ENCODE measurements at regions not wholly inside any gene's neighbourhood (a gene's known extent, or its start where the extent isn't known, plus 50 kb on each side); places are given as distances from the start of the nearest gene placed in this dataset.
A peak's percentile ranks its signal among the peaks of the same experiment; 100 is the strongest.

GRCh38 chr7:145265180-145265579, 429.3 kb upstream of the TPK1 start:
- Mint-ChIP-seq H3K9me3 (peaks cover 16% of the 10 kb centered on the region), H3K4me1 (ENCODE audit: low read depth in 2 of 2) (no peaks in the 10 kb centered on the region), H3K4me3 (no peak overlapping the region), H3K27ac (no peak overlapping the region), H3K27me3 (no peaks in the 10 kb centered on the region), H3K36me3 (no peaks in the 10 kb centered on the region)
- ATAC-seq: no peak
- no peak for DNase-seq (ENCODE audit: low spot score)

- Mint-ChIP-seq H3K4me1 (ENCODE audit: low read depth in 2 of 2) (no peaks in the 10 kb centered on the region), H3K27ac (no peak overlapping the region), H3K36me3 (no peaks in the 10 kb centered on the region), H3K9me3 (peaks cover 18% of the 10 kb centered on the region), H3K27me3 (no peaks in the 10 kb centered on the region), H3K4me3 (no peak overlapping the region)
- DNase-seq (ENCODE audit: low spot score) (no peak), ATAC-seq (no peak)
These were observed 428.0 kb upstream of the TPK1 start for GRCh38 chr7:145263886-145264285.

GRCh38 chr7:145252031-145252430, 416.2 kb upstream of the TPK1 start:
- H3K27ac Mint-ChIP-seq: no peak overlapping the region
- H3K4me1 Mint-ChIP-seq (ENCODE audit: low read depth in 2 of 2): no peaks in the 10 kb centered on the region
- peaks cover 5% of the 10 kb centered on the region for H3K36me3 Mint-ChIP-seq
- H3K27me3 Mint-ChIP-seq: no peaks in the 10 kb centered on the region
- peaks cover 14% of the 10 kb centered on the region for H3K9me3 Mint-ChIP-seq
- no peak overlapping the region for H3K4me3 Mint-ChIP-seq
- DNase-seq (ENCODE audit: low spot score) (no peak), ATAC-seq (no peak)

- Mint-ChIP-seq H3K27ac (no peak overlapping the region), H3K27me3 (no peaks in the 10 kb centered on the region), H3K9me3 (peaks cover 13% of the 10 kb centered on the region), H3K4me1 (ENCODE audit: low read depth in 2 of 2) (no peaks in the 10 kb centered on the region), H3K36me3 (no peaks in the 10 kb centered on the region), H3K4me3 (no peak overlapping the region)
- ATAC-seq (no peak), DNase-seq (ENCODE audit: low spot score) (no peak)
These were observed 388.9 kb upstream of the TPK1 start for GRCh38 chr7:145224775-145225174.

- ATAC-seq (no peak), DNase-seq (ENCODE audit: low spot score) (no peak)
- no peak overlapping the region for H3K27ac Mint-ChIP-seq
- H3K4me1 Mint-ChIP-seq (ENCODE audit: low read depth in 2 of 2): no peaks in the 10 kb centered on the region
- H3K4me3 Mint-ChIP-seq: no peak overlapping the region
- H3K9me3 Mint-ChIP-seq: peaks cover 10% of the 10 kb centered on the region
- H3K36me3 Mint-ChIP-seq: no peaks in the 10 kb centered on the region
- H3K27me3 Mint-ChIP-seq: no peaks in the 10 kb centered on the region
These were observed 383.6 kb upstream of the TPK1 start for GRCh38 chr7:145219461-145219860.

- DNase-seq (ENCODE audit: low spot score) (no peak), ATAC-seq (no peak)
- no peak overlapping the region for H3K4me3 Mint-ChIP-seq
- H3K4me1 Mint-ChIP-seq (ENCODE audit: low read depth in 2 of 2): no peaks in the 10 kb centered on the region
- H3K27ac Mint-ChIP-seq: no peak overlapping the region
- peaks cover 10% of the 10 kb centered on the region for H3K9me3 Mint-ChIP-seq
- no peaks in the 10 kb centered on the region for H3K27me3 Mint-ChIP-seq
- no peaks in the 10 kb centered on the region for H3K36me3 Mint-ChIP-seq
These were observed 381.0 kb upstream of the TPK1 start for GRCh38 chr7:145216866-145217265.

GRCh38 chr7:145212050-145212449, 376.2 kb upstream of the TPK1 start:
- Mint-ChIP-seq H3K27me3 (no peaks in the 10 kb centered on the region), H3K4me3 (no peak overlapping the region), H3K36me3 (no peaks in the 10 kb centered on the region), H3K4me1 (ENCODE audit: low read depth in 2 of 2) (no peaks in the 10 kb centered on the region), H3K27ac (no peak overlapping the region), H3K9me3 (peaks cover 10% of the 10 kb centered on the region)
- no peak for ATAC-seq
- no peak for DNase-seq (ENCODE audit: low spot score)

GRCh38 chr7:145211211-145211610, 375.4 kb upstream of the TPK1 start:
- peaks cover 12% of the 10 kb centered on the region for H3K9me3 Mint-ChIP-seq
- DNase-seq (ENCODE audit: low spot score) (no peak), ATAC-seq (no peak)
- no peak overlapping the region for H3K27ac Mint-ChIP-seq
- H3K4me1 Mint-ChIP-seq (ENCODE audit: low read depth in 2 of 2): no peaks in the 10 kb centered on the region
- no peaks in the 10 kb centered on the region for H3K36me3 Mint-ChIP-seq
- no peaks in the 10 kb centered on the region for H3K27me3 Mint-ChIP-seq
- H3K4me3 Mint-ChIP-seq: no peak overlapping the region

GRCh38 chr7:145193951-145194350, 358.1 kb upstream of the TPK1 start:
- Mint-ChIP-seq H3K36me3 (peaks cover 4% of the 10 kb centered on the region), H3K27me3 (no peaks in the 10 kb centered on the region), H3K4me1 (ENCODE audit: low read depth in 2 of 2) (no peaks in the 10 kb centered on the region), H3K27ac (no peak overlapping the region), H3K9me3 (peaks cover 3% of the 10 kb centered on the region), H3K4me3 (no peak overlapping the region)
- DNase-seq (ENCODE audit: low spot score) (no peak), ATAC-seq (no peak)

- H3K27ac Mint-ChIP-seq: no peak overlapping the region
- no peak overlapping the region for H3K4me3 Mint-ChIP-seq
- DNase-seq (ENCODE audit: low spot score) (no peak), ATAC-seq (no peak)
- peaks cover 9% of the 10 kb centered on the region for H3K9me3 Mint-ChIP-seq
- peaks cover 3% of the 10 kb centered on the region for H3K36me3 Mint-ChIP-seq
- H3K4me1 Mint-ChIP-seq (ENCODE audit: low read depth in 2 of 2): no peaks in the 10 kb centered on the region
- no peaks in the 10 kb centered on the region for H3K27me3 Mint-ChIP-seq
These were observed 349.1 kb upstream of the TPK1 start for GRCh38 chr7:145184956-145185355.

- Mint-ChIP-seq H3K27me3 (no peaks in the 10 kb centered on the region), H3K4me1 (ENCODE audit: low read depth in 2 of 2) (no peaks in the 10 kb centered on the region), H3K36me3 (no peaks in the 10 kb centered on the region), H3K4me3 (no peak overlapping the region), H3K27ac (no peak overlapping the region), H3K9me3 (peaks cover 9% of the 10 kb centered on the region)
- ATAC-seq: no peak
- no peak for DNase-seq (ENCODE audit: low spot score)
These were observed 347.2 kb upstream of the TPK1 start for GRCh38 chr7:145183069-145183468.

- Mint-ChIP-seq H3K27ac (no peak overlapping the region), H3K9me3 (peaks cover 15% of the 10 kb centered on the region), H3K4me3 (no peak overlapping the region), H3K4me1 (ENCODE audit: low read depth in 2 of 2) (no peaks in the 10 kb centered on the region), H3K36me3 (no peaks in the 10 kb centered on the region), H3K27me3 (no peaks in the 10 kb centered on the region)
- DNase-seq (ENCODE audit: low spot score) (no peak), ATAC-seq (no peak)
These were observed 339.5 kb upstream of the TPK1 start for GRCh38 chr7:145175366-145175765.

GRCh38 chr7:145169908-145170307, 334.1 kb upstream of the TPK1 start:
- Mint-ChIP-seq H3K9me3 (peaks cover 10% of the 10 kb centered on the region), H3K4me3 (no peak overlapping the region), H3K27ac (no peak overlapping the region), H3K36me3 (no peaks in the 10 kb centered on the region), H3K27me3 (no peaks in the 10 kb centered on the region), H3K4me1 (ENCODE audit: low read depth in 2 of 2) (no peaks in the 10 kb centered on the region)
- no peak for ATAC-seq
- no peak for DNase-seq (ENCODE audit: low spot score)

- H3K9me3 Mint-ChIP-seq: peaks cover 8% of the 10 kb centered on the region
These were observed 333.0 kb upstream of the TPK1 start for GRCh38 chr7:145168879-145169278.

GRCh38 chr7:145168427-145168826, 332.6 kb upstream of the TPK1 start:
- ATAC-seq: no peak
- no peaks in the 10 kb centered on the region for H3K27me3 Mint-ChIP-seq
- no peak overlapping the region for H3K4me3 Mint-ChIP-seq
- H3K27ac Mint-ChIP-seq: no peak overlapping the region
- no peak for DNase-seq (ENCODE audit: low spot score)
- no peaks in the 10 kb centered on the region for H3K4me1 Mint-ChIP-seq (ENCODE audit: low read depth in 2 of 2)
- H3K9me3 Mint-ChIP-seq: peaks cover 8% of the 10 kb centered on the region
- no peaks in the 10 kb centered on the region for H3K36me3 Mint-ChIP-seq

More at GRCh38 chr7:145168879-145169278, 333.0 kb upstream of the TPK1 start:
- Mint-ChIP-seq H3K36me3 (no peaks in the 10 kb centered on the region), H3K4me1 (ENCODE audit: low read depth in 2 of 2) (no peaks in the 10 kb centered on the region), H3K27ac (no peak overlapping the region), H3K4me3 (no peak overlapping the region), H3K27me3 (no peaks in the 10 kb centered on the region)
- ATAC-seq (peak in 1 of 2 donors; percentile 55), DNase-seq (ENCODE audit: low spot score) (no peak)

Measured in natural killer cell treated with Interleukin-12 subunit alpha and Interleukin-12 subunit beta and Interleukin-15 and Interleukin-18, amount 100 ng/mL, for 72 hours (primary cell).